GM12878 (cell line): ENCODE measurements at regions not wholly inside any gene's neighbourhood (a gene's known extent, or its start where the extent isn't known, plus 50 kb on each side); places are given as distances from the start of the nearest gene placed in this dataset.

Experiments used
- ATAC-seq: fragments of 200-7000 bp; cut with Tn5 transposase; 3 replicates; pipeline ENCODE4 v1.9.1; 2020; ENCODE audit warnings: mild to moderate bottlenecking, moderate library complexity
- BruUV-seq: library from RNA; stranded (reverse); fragments of 400-500 nt; replicated peaks from 2 replicates; lab custom pipeline; 2021; lab: Mats Ljungman, UMichigan
- CTCF ChIA-PET: fragments of 300-600 bp; sonication (Branson Sonifier 250); formaldehyde crosslinking; extraction: SDS; loops from one replicate; lab custom pipeline; 2021; ENCODE audit warnings: inconsistent platforms; lab: Yijun Ruan, JAX
- POLR2A ChIA-PET: fragments of 350-600 bp; formaldehyde crosslinking; extraction: SDS; loops from one replicate; lab custom pipeline; 2021; ENCODE audit warnings: inconsistent platforms; lab: Charles Lee
- RAD21 ChIA-PET: fragments of 300-600 bp; sonication (Branson Sonifier 250); formaldehyde crosslinking; loops from one replicate; lab custom pipeline; 2023; ENCODE audit warnings: antibody characterized with exemption; ENCODE audit not compliant: unreplicated experiment; lab: Charles Lee
- SMC1A ChIA-PET: fragments of 300-600 bp; sonication (Branson Sonifier 250); formaldehyde crosslinking; loops from one replicate; lab custom pipeline; 2023; ENCODE audit not compliant: unreplicated experiment, uncharacterized antibody; lab: Charles Lee
- DNase-seq: peaks from one replicate; pipeline ENCODE4 v3.0.0-alpha.2; 2011; ENCODE audit warnings: low read depth, low spot score
- FAIRE-seq: peaks from 3 replicates; lab custom pipeline; 2011; peaks lifted over from hg19 to GRCh38; lab: Jason Lieb, UNC
- H2AFZ ChIP-seq: 2 replicates; pipeline ENCODE4 v1.6.0; 2011; ENCODE audit warnings: low read depth, low read length, control low read depth; ENCODE audit not compliant: control insufficient read depth
- H3K27ac ChIP-seq: 2 replicates; pipeline ENCODE4 v1.5.1; 2011; ENCODE audit warnings: control low read depth; ENCODE audit not compliant: control insufficient read depth, insufficient read depth
- H3K27me3 ChIP-seq, 2 experiments: replicated peaks in 1 of 2; 2 replicates each; pipeline versions ENCODE4 v1.6.0 to v1.6.1; 2011; ENCODE audit warnings: low read length in 1 of 2; ENCODE audit not compliant: control insufficient read depth in 2 of 2, insufficient read depth in 2 of 2
- H3K36me3 ChIP-seq, 2 experiments: 2 replicates each; pipeline ENCODE4 v1.5.1; 2011; ENCODE audit warnings: low read length in 1 of 2; ENCODE audit not compliant: control insufficient read depth in 2 of 2, insufficient read depth in 2 of 2
- H3K4me1 ChIP-seq: 2 replicates; pipeline ENCODE4 v1.6.1; 2011; ENCODE audit warnings: mild to moderate bottlenecking, low read length, moderate library complexity, mixed read lengths; ENCODE audit not compliant: control insufficient read depth, insufficient read depth
- H3K4me2 ChIP-seq: 2 replicates; pipeline ENCODE4 v1.6.0; 2011; ENCODE audit warnings: control low read depth; ENCODE audit not compliant: control insufficient read depth, insufficient read depth
- H3K4me3 ChIP-seq: fragments of 200-600 bp; sonication (generic); 2 replicates; pipeline ENCODE4 v1.5.1; 2016
- H3K79me2 ChIP-seq: 2 replicates; pipeline ENCODE4 v1.6.0; 2011; ENCODE audit warnings: low read length; ENCODE audit not compliant: control insufficient read depth, insufficient read depth
- H3K9ac ChIP-seq: 2 replicates; pipeline ENCODE4 v1.8.0; 2011; ENCODE audit warnings: low read length, control low read depth, mixed read lengths; ENCODE audit not compliant: control insufficient read depth, insufficient read depth
- H3K9me3 ChIP-seq: replicated peaks from 3 replicates; pipeline ENCODE4 v1.5.1; 2011; ENCODE audit warnings: mild to moderate bottlenecking, low read length; ENCODE audit not compliant: control insufficient read depth, insufficient read depth
- H4K20me1 ChIP-seq: 2 replicates; pipeline ENCODE4 v1.6.0; 2011; ENCODE audit not compliant: control insufficient read depth, insufficient read depth
- NRF1 ChIP-seq: conservative IDR thresholded peaks from 2 replicates; pipeline ENCODE4 v1.6.1; 2011; ENCODE audit warnings: mild to moderate bottlenecking, low read depth, low read length, improper control_type of control experiment
- RUNX3 ChIP-seq: IDR thresholded peaks from 2 replicates; pipeline ENCODE4 v1.6.1; 2012; ENCODE audit warnings: low read length, inconsistent platforms
- SPI1 ChIP-seq: IDR thresholded peaks from 2 replicates; pipeline ENCODE4 v1.6.1; 2011; ENCODE audit warnings: low read depth, mild to moderate bottlenecking, low read length, moderate library complexity, borderline replicate concordance; ENCODE audit not compliant: insufficient read depth
- WGBS: methylation state at CpG from one replicate; pipeline ENCODE4 v1.1.6; 2016; ENCODE audit warnings: low lambda C conversion rate; ENCODE audit not compliant: insufficient replicate concordance, insufficient coverage; ENCODE audit errors: missing lambda C conversion rate; 5-methylcytosine and 5-hydroxymethylcytosine counted together
- in situ Hi-C: fragments of 300-500 bp; cut with MboI; formaldehyde crosslinking; loops from 9 replicates; pipeline ENCODE4 v1.14.3; 2018; ENCODE audit warnings: mixed read lengths
- intact Hi-C: fragments of 100-400 bp; cut with micrococcal nuclease; formaldehyde crosslinking; loops from one replicate; pipeline ENCODE4 v1.14.2; 2022; ENCODE audit not compliant: unreplicated experiment
- TF ChIP-seq, protein P1 (sequence below), 3 experiments: IDR thresholded peaks in 2 of 3; conservative IDR thresholded peaks in 1 of 3; 2 replicates each; pipeline ENCODE4 v1.5.1; 2011; ENCODE audit warnings: low read depth in 3 of 3, low read length in 3 of 3, mild to moderate bottlenecking in 3 of 3, control low read depth in 2 of 3, moderate library complexity in 2 of 3, inconsistent platforms in 1 of 3, mixed read lengths in 1 of 3; ENCODE audit not compliant: control insufficient read depth in 2 of 3, insufficient read depth in 1 of 3; ENCODE audit errors: extremely low read depth in 1 of 3

DNA sequence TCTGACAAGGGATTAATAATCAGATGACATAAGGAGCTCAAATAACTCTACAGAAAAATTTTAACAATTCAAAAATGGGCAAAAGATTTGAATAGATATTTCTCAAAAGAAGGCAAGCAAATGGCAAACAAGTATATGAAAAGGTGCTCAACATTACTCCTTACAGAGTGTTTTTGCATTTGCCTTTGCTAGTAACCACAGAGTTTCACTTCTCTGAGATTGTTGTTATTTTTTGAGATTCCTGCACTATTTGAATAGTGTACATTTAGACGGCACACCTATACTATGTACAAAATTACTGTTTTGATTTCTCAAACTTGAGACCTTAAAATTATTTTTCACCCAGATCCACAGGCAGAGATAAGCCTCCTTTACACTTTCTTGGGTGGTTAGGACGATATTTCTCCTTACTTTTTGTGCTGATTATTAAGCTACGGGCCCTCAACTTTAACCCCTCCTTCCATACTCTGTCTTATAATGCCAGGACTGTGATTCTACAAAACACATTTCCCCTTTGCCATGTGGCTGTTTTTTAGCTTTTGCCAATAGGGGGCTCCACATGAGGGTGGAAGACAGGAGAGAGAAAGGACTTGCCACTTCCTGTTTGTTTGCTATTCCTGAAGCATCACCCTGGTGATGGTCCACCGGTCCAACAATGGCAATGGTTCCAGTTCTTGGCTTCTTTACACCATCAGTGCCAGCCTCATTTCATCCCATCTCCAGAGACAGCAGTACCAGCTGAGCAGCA is 65.0 kb upstream of the DAP start:
- no peak for DNase-seq
- 1% methylated on average over 4 of the region's 4 CpGs for WGBS
- H3K9ac ChIP-seq = no peak overlapping the region
- ChIA-PET POLR2A (no interaction called here), CTCF (interaction anchor here (0.7 to 1.5 kb wide), 7 partner anchors 8 to 306 kb away, joined by 3 to 6 read pairs (median 3); no protein-coding TSS in a partner anchor), RAD21 (no interaction called here), SMC1A (interaction anchor here (0.8 kb wide), 1 partner anchor 20 kb away, joined by 3 read pairs; no protein-coding TSS in a partner anchor)
- H3K36me3 ChIP-seq = no peaks in the 10 kb centered on the region
- no peak overlapping the region for H2AFZ ChIP-seq
- in situ Hi-C loops = no loop called here
- no TSS peak for BruUV-seq
- no peak overlapping the region for H3K4me3 ChIP-seq
- H3K9me3 ChIP-seq = no peaks in the 10 kb centered on the region
- TF ChIP-seq RUNX3 (peak; percentile 48), NRF1 (no peak), SPI1 (peak; percentile 47)
- TF ChIP-seq, protein P1, sequence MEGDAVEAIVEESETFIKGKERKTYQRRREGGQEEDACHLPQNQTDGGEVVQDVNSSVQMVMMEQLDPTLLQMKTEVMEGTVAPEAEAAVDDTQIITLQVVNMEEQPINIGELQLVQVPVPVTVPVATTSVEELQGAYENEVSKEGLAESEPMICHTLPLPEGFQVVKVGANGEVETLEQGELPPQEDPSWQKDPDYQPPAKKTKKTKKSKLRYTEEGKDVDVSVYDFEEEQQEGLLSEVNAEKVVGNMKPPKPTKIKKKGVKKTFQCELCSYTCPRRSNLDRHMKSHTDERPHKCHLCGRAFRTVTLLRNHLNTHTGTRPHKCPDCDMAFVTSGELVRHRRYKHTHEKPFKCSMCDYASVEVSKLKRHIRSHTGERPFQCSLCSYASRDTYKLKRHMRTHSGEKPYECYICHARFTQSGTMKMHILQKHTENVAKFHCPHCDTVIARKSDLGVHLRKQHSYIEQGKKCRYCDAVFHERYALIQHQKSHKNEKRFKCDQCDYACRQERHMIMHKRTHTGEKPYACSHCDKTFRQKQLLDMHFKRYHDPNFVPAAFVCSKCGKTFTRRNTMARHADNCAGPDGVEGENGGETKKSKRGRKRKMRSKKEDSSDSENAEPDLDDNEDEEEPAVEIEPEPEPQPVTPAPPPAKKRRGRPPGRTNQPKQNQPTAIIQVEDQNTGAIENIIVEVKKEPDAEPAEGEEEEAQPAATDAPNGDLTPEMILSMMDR (IDR thresholded peaks at IDR 0.05 in 2 of 3, conservative IDR thresholded peaks at IDR 0.05 in 1 of 3; ENCODE audit: control insufficient read depth in 2 of 3, extremely low read depth in 1 of 3, insufficient read depth in 1 of 3, low read depth in 3 of 3, low read length in 3 of 3) = peak in 2 of 3 experiments; percentile 21 to 24; a peak in 1 of 6 replicates
- peak overlapping the region; percentile 39; the same call in 1 of the 2 replicates for H3K4me2 ChIP-seq
- no peaks in the 10 kb centered on the region for H4K20me1 ChIP-seq
- no peaks in the 10 kb centered on the region for H3K4me1 ChIP-seq
- intact Hi-C loops = no loop called here
- H3K27ac ChIP-seq = no peak overlapping the region
- no peaks in the 10 kb centered on the region for H3K79me2 ChIP-seq
- no peaks in the 10 kb centered on the region for H3K27me3 ChIP-seq
- ATAC-seq = peak; percentile 76
- peak; percentile 94 for FAIRE-seq
